HCT116 (cell line): ENCODE measurements at regions not wholly inside any gene's neighbourhood (a gene's known extent, or its start where the extent isn't known, plus 50 kb on each side); places are given as distances from the start of the nearest gene placed in this dataset.

Source experiments
- ATAC-seq: fragments of 200-7000 bp; cut with Tn5 transposase; 2 replicates; pipeline ENCODE4 v1.9.1; 2020; ENCODE audit warnings: mild to moderate bottlenecking, moderate library complexity
- BruUV-seq: library from RNA; stranded (reverse); fragments of 400-500 nt; replicated peaks from 2 replicates; lab custom pipeline; 2021; lab: Mats Ljungman, UMichigan
- CTCF ChIA-PET: fragments of 300-600 bp; sonication (Branson Sonifier 250); formaldehyde crosslinking; loops from one replicate; lab custom pipeline; 2021; ENCODE audit warnings: antibody characterized with exemption; lab: Charles Lee
- POLR2A ChIA-PET: fragments of 300-600, 350-600 bp; sonication (Branson Sonifier 250); formaldehyde crosslinking; loops from one replicate; lab custom pipeline; 2021; ENCODE audit warnings: antibody characterized with exemption; lab: Charles Lee
- RAD21 ChIA-PET, 2 experiments: fragments of 300-600 bp; sonication (Branson Sonifier 250); formaldehyde crosslinking; loops; one replicate each; lab custom pipeline; 2023; ENCODE audit warnings: low total read pairs in 2 of 2; ENCODE audit not compliant: uncharacterized antibody in 2 of 2, unreplicated experiment in 2 of 2, low non-redundant PET in 1 of 2; lab: Charles Lee
- DNase-seq: peaks from one replicate; pipeline ENCODE4 v3.0.0-alpha.2; 2010; ENCODE audit warnings: low read depth, low spot score
- H2AFZ ChIP-seq: fragments of 200-600 bp; shearing (Covaris generic), sonication (generic); 2 replicates; pipeline ENCODE4 v1.6.1; 2017; ENCODE audit warnings: low read depth, mixed run types, mixed read lengths, antibody characterized with exemption, low read length; ENCODE audit not compliant: poor library complexity, severe bottlenecking
- H3K27ac ChIP-seq: 2 replicates; pipeline ENCODE4 v1.5.1; 2012; ENCODE audit warnings: low read depth, low read length
- H3K27me3 ChIP-seq: fragments of 200-600 bp; sonication (generic); 2 replicates; pipeline ENCODE4 v1.6.1; 2016; ENCODE audit warnings: mixed run types, low read length, mixed read lengths; ENCODE audit not compliant: insufficient read depth
- H3K36me3 ChIP-seq, 2 experiments: fragments of 200-500 bp in 1 of 2; fragments of 200-600 bp in 1 of 2; sonication (Bioruptor generic) in 1 of 2; sonication (generic) in 1 of 2; 2 replicates each; pipeline versions ENCODE4 v1.5.1 to v1.6.1; 2014 to 2016; ENCODE audit warnings: low read length in 2 of 2, inconsistent platforms in 1 of 2, mixed read lengths in 1 of 2, mixed run types in 1 of 2; ENCODE audit not compliant: insufficient read depth in 2 of 2, control insufficient read depth in 1 of 2
- H3K4me1 ChIP-seq, 2 experiments: fragments of 200-600 bp in 1 of 2; sonication (generic) in 1 of 2; 2 replicates each; pipeline versions ENCODE4 v1.5.1 to v1.6.1; 2012 to 2017; ENCODE audit warnings: low read length in 2 of 2, inconsistent platforms in 1 of 2, mild to moderate bottlenecking in 1 of 2, mixed read lengths in 1 of 2, mixed run types in 1 of 2, moderate library complexity in 1 of 2; ENCODE audit not compliant: insufficient read depth in 2 of 2, control insufficient read depth in 1 of 2
- H3K4me2 ChIP-seq: fragments of 200-600 bp; sonication (generic); 2 replicates; pipeline ENCODE4 v1.6.1; 2017; ENCODE audit warnings: mixed run types, low read length, mixed read lengths
- H3K4me3 ChIP-seq, 2 experiments: fragments of 200-600 bp in 1 of 2; sonication (generic) in 1 of 2; replicated peaks in 1 of 2; 2 replicates each; pipeline ENCODE4 v1.5.1; 2011 to 2016; ENCODE audit warnings: low read length in 2 of 2, control low read depth in 1 of 2, low read depth in 1 of 2, mild to moderate bottlenecking in 1 of 2, mixed read lengths in 1 of 2, mixed run types in 1 of 2
- H3K79me2 ChIP-seq: fragments of 200-600 bp; sonication (generic); 2 replicates; pipeline ENCODE4 v1.6.1; 2017; ENCODE audit warnings: mild to moderate bottlenecking, mixed run types, low read length, moderate library complexity, mixed read lengths; ENCODE audit not compliant: insufficient read depth
- H3K9ac ChIP-seq: fragments of 200-600 bp; sonication (generic); 2 replicates; pipeline ENCODE4 v1.6.1; 2016; ENCODE audit warnings: low read length, mixed read lengths
- H3K9me2 ChIP-seq: fragments of 200-600 bp; sonication (generic), shearing (Covaris generic); 2 replicates; pipeline ENCODE4 v1.6.1; 2017; ENCODE audit warnings: mixed run types, mild to moderate bottlenecking, moderate library complexity; ENCODE audit not compliant: insufficient read depth
- H3K9me3 ChIP-seq, 2 experiments: fragments of 200-500 bp in 1 of 2; fragments of 200-600 bp in 1 of 2; sonication (Bioruptor generic) in 1 of 2; sonication (generic) in 1 of 2; 2 replicates each; pipeline ENCODE4 v1.6.1; 2014 to 2017; ENCODE audit warnings: low read length in 2 of 2, mixed read lengths in 2 of 2, inconsistent platforms in 1 of 2, low read depth in 1 of 2, mild to moderate bottlenecking in 1 of 2, mixed run types in 1 of 2, moderate library complexity in 1 of 2; ENCODE audit not compliant: control insufficient read depth in 1 of 2, insufficient read depth in 1 of 2
- H4K20me1 ChIP-seq: fragments of 200-600 bp; sonication (generic), shearing (Covaris generic); 2 replicates; pipeline ENCODE4 v1.6.1; 2017; ENCODE audit warnings: mixed run types, mild to moderate bottlenecking, moderate library complexity; ENCODE audit not compliant: insufficient read depth
- CBX3 ChIP-seq: IDR thresholded peaks from 2 replicates; pipeline ENCODE4 v1.6.1; 2012; ENCODE audit warnings: low read depth
- CTCF ChIP-seq, 3 experiments: fragments of 200-600 bp in 1 of 3; sonication (generic) in 1 of 3; IDR thresholded peaks in 2 of 3; conservative IDR thresholded peaks in 1 of 3; 2 replicates each; pipeline ENCODE4 v1.5.1; 2012 to 2017; ENCODE audit warnings: low read depth in 2 of 3, low read length in 2 of 3, antibody characterized with exemption in 1 of 3, borderline replicate concordance in 1 of 3, control low read depth in 1 of 3, mild to moderate bottlenecking in 1 of 3, mixed read lengths in 1 of 3, mixed run types in 1 of 3, moderate library complexity in 1 of 3; ENCODE audit not compliant: insufficient read depth in 1 of 3
- EZH2 ChIP-seq: fragments of 200-600 bp; sonication (generic); IDR thresholded peaks from 2 replicates; pipeline ENCODE4 v1.6.1; 2017; ENCODE audit warnings: antibody characterized with exemption, mixed run types
- FOSL1 ChIP-seq: IDR thresholded peaks from 2 replicates; pipeline ENCODE4 v1.6.1; 2012; ENCODE audit warnings: low read depth
- MAX ChIP-seq: IDR thresholded peaks from 2 replicates; pipeline ENCODE4 v1.6.1; 2012
- SRF ChIP-seq: IDR thresholded peaks from 2 replicates; pipeline ENCODE4 v1.6.1; 2012; ENCODE audit warnings: low read depth
- intact Hi-C: fragments of 100-400 bp; cut with micrococcal nuclease; formaldehyde crosslinking; loops from 2 replicates; pipeline ENCODE4 v1.10.0; 2022

DNA sequence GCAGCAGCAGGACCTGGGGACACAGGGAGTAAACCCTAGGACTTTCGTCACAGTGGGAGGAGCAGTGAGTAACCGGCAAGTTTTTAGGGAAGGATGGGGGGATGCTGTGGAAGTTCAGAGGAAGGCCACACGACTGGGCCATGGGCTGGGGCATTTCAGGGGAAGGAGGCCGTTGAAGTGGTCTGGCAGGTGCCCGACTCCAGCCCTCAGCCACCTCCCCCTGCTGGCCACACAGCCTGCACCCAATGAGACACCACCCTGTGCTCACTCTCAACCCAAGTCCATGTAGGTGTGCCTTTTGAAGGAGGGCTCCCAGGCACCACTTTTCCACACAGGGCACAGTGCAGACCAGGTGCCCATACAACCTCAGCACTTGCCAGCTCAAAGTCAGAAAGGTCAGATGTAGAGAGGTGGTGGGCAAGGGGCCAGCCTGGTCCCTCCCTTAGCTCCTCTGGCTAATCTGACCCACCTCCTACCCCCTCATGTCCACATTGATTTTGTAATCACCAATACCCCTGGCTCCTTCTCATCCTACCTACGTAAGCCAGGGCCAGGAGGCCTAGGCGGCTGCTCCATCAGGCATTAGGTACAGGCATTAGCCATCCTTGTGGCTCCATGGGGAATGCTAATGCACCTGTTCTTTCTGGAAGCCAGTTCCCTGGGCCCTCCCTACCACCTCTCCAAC, 211.2 kb downstream of the SMAD2 start:
- ATAC-seq, result no peak
- no peak for TF ChIP-seq EZH2
- TF ChIP-seq CBX3, result no peak
- peak in 2 of 3 experiments; percentile 7 to 8; a peak in 1 of 6 replicates for TF ChIP-seq CTCF (IDR thresholded peaks at IDR 0.05 in 2 of 3, conservative IDR thresholded peaks at IDR 0.05 in 1 of 3; ENCODE audit: borderline replicate concordance in 1 of 3, insufficient read depth in 1 of 3, low read depth in 2 of 3, low read length in 2 of 3)
- TF ChIP-seq SRF, result no peak
- RAD21 ChIA-PET, result no interaction called here
- CTCF ChIA-PET, result no interaction called here
- intact Hi-C loops, result no loop called here
- no TSS peak for BruUV-seq
- no peaks in the 10 kb centered on the region for H3K79me2 ChIP-seq
- H3K4me2 ChIP-seq, result no peak overlapping the region
- DNase-seq, result no peak
- peaks cover 51% of the 10 kb centered on the region for H3K27me3 ChIP-seq
- no peak overlapping the region for H3K27ac ChIP-seq
- no peaks in the 10 kb centered on the region for H4K20me1 ChIP-seq
- H3K36me3 ChIP-seq, result no peaks in the 10 kb centered on the region
- no peak overlapping the region for H3K4me3 ChIP-seq
- H3K9ac ChIP-seq, result no peak overlapping the region
- H2AFZ ChIP-seq, result no peak overlapping the region
- H3K9me3 ChIP-seq, result no peaks in the 10 kb centered on the region
- POLR2A ChIA-PET, result no interaction called here
- H3K4me1 ChIP-seq, result no peaks in the 10 kb centered on the region
- no peaks in the 10 kb centered on the region for H3K9me2 ChIP-seq

DNA sequence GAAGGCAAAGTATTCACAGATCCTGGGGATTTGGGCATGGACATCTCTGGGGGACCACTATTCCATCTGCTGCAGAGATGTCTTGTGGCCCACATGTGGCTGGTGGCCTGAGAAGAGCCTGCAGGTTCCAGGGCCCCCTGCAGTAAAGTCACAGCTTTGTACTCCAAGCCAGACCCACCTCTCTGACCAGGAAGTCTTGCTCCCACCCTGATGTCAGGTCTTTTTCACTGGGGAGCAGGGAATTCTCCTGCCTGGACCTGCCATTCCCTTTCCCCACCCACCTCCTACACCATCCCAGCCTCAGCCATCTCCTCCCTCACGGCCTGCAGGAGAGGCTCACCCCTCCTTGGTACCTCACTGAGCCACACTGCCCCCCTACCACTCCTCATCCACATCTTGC, 211.8 kb downstream of the SMAD2 start:
- H3K9me2 ChIP-seq, result no peaks in the 10 kb centered on the region
- H3K27ac ChIP-seq, result no peak overlapping the region
- H3K4me3 ChIP-seq, result no peak overlapping the region
- ChIA-PET CTCF (no interaction called here), POLR2A (no interaction called here), RAD21 (no interaction called here)
- no peaks in the 10 kb centered on the region for H3K79me2 ChIP-seq
- no peak overlapping the region for H3K9ac ChIP-seq
- ATAC-seq, result no peak
- TF ChIP-seq FOSL1, result no peak
- TF ChIP-seq MAX, result no peak
- intact Hi-C loops, result no loop called here
- H3K4me1 ChIP-seq, result no peaks in the 10 kb centered on the region
- H3K36me3 ChIP-seq, result no peaks in the 10 kb centered on the region
- H3K4me2 ChIP-seq, result no peak overlapping the region
- no peaks in the 10 kb centered on the region for H4K20me1 ChIP-seq
- peaks cover 45% of the 10 kb centered on the region for H3K27me3 ChIP-seq
- H3K9me3 ChIP-seq, result no peaks in the 10 kb centered on the region
- DNase-seq, result no peak
- no TSS peak for BruUV-seq
- no peak overlapping the region for H2AFZ ChIP-seq
